Stimulated activated naive CD8-positive, alpha-beta T cell treated with anti-CD3 and anti-CD28 coated beads, Interleukin-15, amount 100 ng/mL, for 72 hours (primary cell): ENCODE measurements at regions not wholly inside any gene's neighbourhood (a gene's known extent, or its start where the extent isn't known, plus 50 kb on each side); places are given as distances from the start of the nearest gene placed in this dataset.
A peak's percentile ranks its signal among the peaks of the same experiment; 100 is the strongest.

Experiments used
- ATAC-seq: fragments of 150-1000 bp; cut with Tn5 transposase; 2 replicates; pipeline ENCODE4 v1.10.0; 2021; ENCODE audit warnings: mild to moderate bottlenecking, moderate library complexity
- DNase-seq, 2 donors: peaks; one replicate each; pipeline ENCODE4 v3.0.0; 2021 to 2022
- H3K27ac Mint-ChIP-seq, 2 donors: one replicate each; pipeline ENCODE4 v1.8.0; 2022; ENCODE audit warnings: mild to moderate bottlenecking in 2 of 2, mixed read lengths in 2 of 2, moderate library complexity in 2 of 2
- H3K27me3 Mint-ChIP-seq: one replicate; pipeline ENCODE4 v1.8.0; 2022; ENCODE audit warnings: mixed read lengths
- H3K4me1 Mint-ChIP-seq: one replicate; pipeline ENCODE4 v1.8.0; 2022; ENCODE audit warnings: mild to moderate bottlenecking, mixed read lengths
- H3K4me3 Mint-ChIP-seq, 2 donors: one replicate each; pipeline ENCODE4 v1.8.0; 2022; ENCODE audit warnings: mild to moderate bottlenecking in 2 of 2, mixed read lengths in 2 of 2, moderate library complexity in 1 of 2
- H3K9me3 Mint-ChIP-seq, 2 donors: one replicate each; pipeline ENCODE4 v1.8.0; 2022; ENCODE audit warnings: mixed read lengths in 2 of 2

DNA sequence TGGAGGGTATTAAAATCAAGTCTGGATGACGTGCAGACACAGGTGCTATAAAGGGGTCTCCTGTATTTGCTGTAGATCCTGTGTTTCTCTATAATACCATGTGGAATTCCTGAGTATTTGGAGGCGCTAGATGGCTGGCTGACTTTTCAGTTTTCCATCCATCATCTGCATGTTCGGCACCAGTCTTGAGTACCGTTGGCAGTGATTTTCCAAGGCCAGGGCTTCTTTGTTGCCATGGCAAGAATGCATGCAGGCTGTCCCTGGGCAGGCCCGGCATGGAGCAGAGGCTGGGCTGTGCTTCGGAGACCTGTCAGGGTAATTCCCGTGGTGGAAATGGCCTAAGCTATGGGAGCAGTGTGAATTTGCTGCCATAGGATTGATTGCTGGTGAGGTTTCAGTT lies 405.9 kb upstream of the HS6ST1 start:
- Mint-ChIP-seq H3K4me1 (peaks cover 26% of the 10 kb centered on the region), H3K27me3 (no peaks in the 10 kb centered on the region), H3K9me3 (peaks cover 7 to 13% of the 10 kb centered on the region in 2 donors), H3K4me3 (no peak overlapping the region), H3K27ac (no peak overlapping the region)
- no peak for ATAC-seq
- no peak for DNase-seq

- H3K27ac Mint-ChIP-seq = no peak overlapping the region
- peaks cover 7 to 13% of the 10 kb centered on the region in 2 donors for H3K9me3 Mint-ChIP-seq
- no peak for ATAC-seq
- DNase-seq = no peak
- H3K27me3 Mint-ChIP-seq = no peaks in the 10 kb centered on the region
- peaks cover 26% of the 10 kb centered on the region for H3K4me1 Mint-ChIP-seq
- H3K4me3 Mint-ChIP-seq = no peak overlapping the region
Observed at GRCh38 chr2:128724972-128725371, 406.3 kb upstream of the HS6ST1 start.

DNA sequence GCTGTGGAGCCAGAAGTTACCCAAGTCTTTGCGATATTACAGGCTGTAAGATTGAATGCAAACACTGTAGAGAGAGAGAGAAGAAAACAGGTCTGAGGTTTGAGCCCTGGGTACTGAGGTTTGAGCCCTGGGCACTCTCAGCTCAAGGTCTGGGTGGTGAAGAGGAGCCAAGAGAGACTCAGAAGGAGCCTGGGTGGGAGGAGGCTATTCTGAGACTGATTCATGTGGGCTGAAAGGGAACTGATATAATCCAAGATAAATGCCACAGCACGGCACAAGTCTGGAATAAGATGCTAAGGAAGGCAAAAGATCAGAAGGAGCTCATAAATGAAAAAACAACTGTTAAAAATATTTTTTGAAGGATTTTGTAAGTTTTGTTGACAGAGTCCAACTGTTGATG lies 407.6 kb upstream of the HS6ST1 start:
- H3K27me3 Mint-ChIP-seq = no peaks in the 10 kb centered on the region
- peaks cover 7 to 13% of the 10 kb centered on the region in 2 donors for H3K9me3 Mint-ChIP-seq
- DNase-seq (no peak), ATAC-seq (no peak)
- no peak overlapping the region for H3K27ac Mint-ChIP-seq
- no peak overlapping the region for H3K4me3 Mint-ChIP-seq
- peaks cover 26% of the 10 kb centered on the region for H3K4me1 Mint-ChIP-seq

DNA sequence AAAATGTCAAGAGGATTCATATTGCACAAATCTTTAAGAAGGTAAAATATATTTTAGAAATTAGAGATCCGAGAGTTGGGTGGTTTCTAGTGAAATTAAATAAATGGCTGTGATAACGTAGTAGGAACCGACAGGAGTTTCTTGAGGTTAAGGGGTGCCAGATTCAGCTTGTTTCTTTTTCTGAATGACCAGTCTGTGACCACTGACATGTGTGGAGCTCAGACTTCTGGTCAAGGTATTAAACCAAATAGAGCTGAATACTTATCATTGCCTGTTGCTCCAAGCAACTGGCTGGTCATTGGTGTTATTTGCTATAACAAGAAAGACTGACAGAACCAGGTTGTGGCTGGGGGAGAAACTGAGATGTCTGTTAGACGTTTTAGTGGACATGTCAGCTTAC lies 408.2 kb upstream of the HS6ST1 start:
- Mint-ChIP-seq H3K27me3 (peaks cover 2% of the 10 kb centered on the region), H3K4me1 (peaks cover 26% of the 10 kb centered on the region), H3K27ac (no peak overlapping the region), H3K9me3 (peaks cover 7 to 13% of the 10 kb centered on the region in 2 donors), H3K4me3 (no peak overlapping the region)
- DNase-seq (no peak), ATAC-seq (no peak)

DNA sequence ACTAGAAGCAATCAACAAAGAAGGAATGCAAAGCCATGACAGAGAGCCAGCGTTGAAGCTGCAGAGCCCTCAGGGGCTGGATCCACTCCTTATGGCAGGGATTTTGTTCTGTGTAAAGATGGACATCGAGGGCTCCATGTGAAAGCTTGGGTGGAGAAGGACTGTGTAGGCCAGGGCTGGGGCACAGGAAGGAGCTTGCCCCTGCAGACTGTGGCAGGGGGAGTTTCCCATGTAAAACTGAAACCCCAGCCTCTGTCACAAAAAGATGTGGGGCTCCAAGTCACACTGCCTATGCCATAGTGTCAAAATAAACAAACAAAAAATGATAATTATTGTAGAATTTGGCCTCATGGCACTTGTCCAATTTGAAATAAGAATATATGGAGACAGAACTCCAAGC lies 408.7 kb upstream of the HS6ST1 start:
- Mint-ChIP-seq H3K27me3 (peaks cover 7% of the 10 kb centered on the region), H3K4me3 (peak overlapping the region; percentile 1 to 25), H3K4me1 (peaks cover 26% of the 10 kb centered on the region), H3K27ac (no peak overlapping the region), H3K9me3 (peaks cover 7 to 13% of the 10 kb centered on the region in 2 donors)
- peak; percentile 86 for ATAC-seq
- peak in 1 of 2 donors; percentile 37 for DNase-seq

DNA sequence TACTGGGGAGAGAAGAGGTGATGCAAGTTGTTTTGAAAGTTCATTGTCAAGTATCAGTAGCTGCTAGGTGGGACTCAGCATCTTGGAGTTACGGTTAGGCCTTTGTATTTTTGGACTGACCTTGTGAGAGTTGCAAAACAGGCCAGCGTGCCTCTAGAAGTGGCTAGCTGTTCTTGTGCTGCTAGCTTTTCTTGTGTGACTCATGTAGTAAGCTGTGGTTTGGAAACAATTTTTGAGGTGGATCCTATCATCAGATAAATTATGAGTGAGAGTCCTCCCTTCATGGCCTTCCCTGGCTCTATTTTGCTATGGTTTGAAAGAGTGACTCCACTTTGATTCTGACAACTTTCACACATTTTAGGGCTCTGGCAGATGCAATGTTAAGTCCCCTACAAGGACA lies 409.2 kb upstream of the HS6ST1 start:
- DNase-seq (no peak), ATAC-seq (peak; percentile 80)
- Mint-ChIP-seq H3K27ac (no peak overlapping the region), H3K4me3 (peak overlapping the region in 1 of 2 donors; percentile 25), H3K4me1 (peaks cover 26% of the 10 kb centered on the region), H3K27me3 (peaks cover 12% of the 10 kb centered on the region), H3K9me3 (peaks cover 7 to 13% of the 10 kb centered on the region in 2 donors)

- peaks cover 26% of the 10 kb centered on the region for H3K4me1 Mint-ChIP-seq
- H3K4me3 Mint-ChIP-seq = no peak overlapping the region
- ATAC-seq (no peak), DNase-seq (no peak)
- peaks cover 7 to 13% of the 10 kb centered on the region in 2 donors for H3K9me3 Mint-ChIP-seq
- H3K27me3 Mint-ChIP-seq = peaks cover 23% of the 10 kb centered on the region
- H3K27ac Mint-ChIP-seq = no peak overlapping the region
Observed at GRCh38 chr2:128729051-128729450, 410.4 kb upstream of the HS6ST1 start.

DNA sequence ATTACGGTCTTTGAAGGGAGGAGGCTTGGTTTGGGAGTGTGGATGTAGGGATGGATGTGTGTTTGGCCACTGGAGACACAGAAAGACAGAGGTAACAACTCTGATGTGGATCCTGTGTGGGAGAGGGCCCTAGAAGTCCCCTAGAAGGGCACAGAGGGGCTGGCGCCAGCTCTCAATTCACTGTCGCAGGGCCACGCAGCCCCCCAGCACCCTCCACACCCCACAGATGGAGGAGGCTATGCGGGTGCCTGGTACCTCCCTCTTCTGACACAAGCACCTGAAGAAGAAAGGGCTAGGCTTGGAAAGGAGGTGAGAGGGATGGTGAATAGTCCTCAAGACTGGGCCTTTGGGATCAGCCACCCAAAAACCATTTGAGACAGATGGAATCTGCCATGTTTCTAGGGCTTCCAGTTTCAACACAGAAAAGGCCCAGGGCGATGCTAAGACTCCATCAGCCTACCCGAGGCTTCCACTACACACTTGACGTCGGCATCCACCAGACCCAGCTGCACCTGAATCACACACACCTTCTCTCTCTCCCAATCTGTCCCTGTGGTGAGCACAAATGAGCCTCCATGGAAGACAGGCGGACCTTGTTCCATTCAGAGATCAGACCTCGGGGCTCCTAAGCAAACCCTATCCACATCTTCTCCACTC lies 413.5 kb upstream of the HS6ST1 start:
- Mint-ChIP-seq H3K27ac (no peak overlapping the region), H3K4me1 (peaks cover 30% of the 10 kb centered on the region), H3K27me3 (peaks cover 54% of the 10 kb centered on the region), H3K9me3 (peaks cover 7 to 13% of the 10 kb centered on the region in 2 donors), H3K4me3 (no peak overlapping the region)
- ATAC-seq = no peak
- DNase-seq = no peak

DNA sequence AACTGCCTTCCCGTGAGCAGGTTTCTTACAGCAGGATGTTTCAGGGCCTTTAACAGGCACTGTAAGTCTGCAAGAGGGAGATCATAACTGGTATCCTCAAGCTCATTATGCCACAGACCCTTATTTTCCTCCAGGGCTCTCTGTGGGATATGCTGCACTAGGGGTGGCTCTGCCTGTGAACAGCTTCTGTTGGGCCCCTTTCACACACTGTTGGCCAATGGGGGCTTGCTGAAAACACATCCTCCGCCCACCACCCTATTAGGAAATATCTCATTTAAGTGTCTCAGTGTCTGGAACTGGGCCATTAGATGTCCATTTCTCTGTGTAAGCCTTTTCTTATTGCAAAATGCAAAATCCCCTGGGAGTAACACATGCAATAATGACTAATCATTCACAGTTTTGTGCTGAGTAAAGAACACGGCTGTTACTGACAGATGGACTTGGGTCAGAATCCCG lies 414.3 kb upstream of the HS6ST1 start:
- Mint-ChIP-seq H3K9me3 (peaks cover 7 to 13% of the 10 kb centered on the region in 2 donors), H3K27ac (no peak overlapping the region), H3K4me3 (no peak overlapping the region), H3K4me1 (peaks cover 21% of the 10 kb centered on the region), H3K27me3 (peaks cover 58% of the 10 kb centered on the region)
- no peak for DNase-seq
- no peak for ATAC-seq

- H3K27ac Mint-ChIP-seq = no peak overlapping the region
- no peak for DNase-seq
- H3K9me3 Mint-ChIP-seq = peaks cover 7 to 9% of the 10 kb centered on the region in 2 donors
- peaks cover 62% of the 10 kb centered on the region for H3K27me3 Mint-ChIP-seq
- ATAC-seq = no peak
- H3K4me1 Mint-ChIP-seq = peaks cover 17% of the 10 kb centered on the region
- H3K4me3 Mint-ChIP-seq = no peak overlapping the region
Observed at GRCh38 chr2:128733450-128733849, 414.8 kb upstream of the HS6ST1 start.

- H3K4me3 Mint-ChIP-seq = peak overlapping the region; percentile 36 to 38
- peaks cover 65% of the 10 kb centered on the region for H3K27me3 Mint-ChIP-seq
- ATAC-seq (peak; percentile 54), DNase-seq (peak in 1 of 2 donors; percentile 22)
- H3K27ac Mint-ChIP-seq = no peak overlapping the region
- H3K4me1 Mint-ChIP-seq = peaks cover 17% of the 10 kb centered on the region
- H3K9me3 Mint-ChIP-seq = no peaks in the 10 kb centered on the region
Observed at GRCh38 chr2:128734521-128735295, 416.0 kb upstream of the HS6ST1 start.

DNA sequence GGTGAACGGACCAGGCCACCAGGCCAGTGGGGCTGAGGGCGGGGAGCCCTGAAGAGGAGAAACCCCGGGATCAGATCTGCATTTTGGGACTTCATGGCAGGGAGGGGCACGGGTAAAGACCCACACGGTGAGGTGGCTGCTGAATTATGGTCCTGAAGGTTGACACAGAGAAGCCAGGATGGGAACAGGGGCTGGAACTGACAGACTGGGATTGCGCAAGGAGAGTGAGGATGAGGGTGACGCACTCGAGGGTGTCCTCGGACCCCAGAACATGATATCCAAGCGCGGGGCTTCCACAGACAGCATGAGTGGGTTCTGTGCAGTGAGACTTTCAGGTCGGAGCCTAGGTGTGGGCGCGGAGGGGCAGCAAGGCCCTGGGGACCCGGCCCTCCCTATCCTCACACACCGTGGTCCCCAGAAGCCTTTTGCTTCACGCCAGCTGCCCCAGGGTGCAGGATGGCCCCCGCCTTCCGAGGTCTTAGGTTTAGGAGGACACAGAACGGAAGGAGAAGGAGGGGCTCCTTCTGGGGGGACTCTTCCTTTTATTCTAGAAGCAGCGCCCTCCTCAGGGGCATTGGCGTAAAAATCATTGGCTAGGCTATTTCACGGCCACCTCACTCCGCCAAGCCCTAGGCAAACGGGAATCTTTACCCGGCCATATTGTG lies 416.8 kb upstream of the HS6ST1 start:
- Mint-ChIP-seq H3K27me3 (peaks cover 65% of the 10 kb centered on the region), H3K9me3 (no peaks in the 10 kb centered on the region), H3K4me1 (peaks cover 17% of the 10 kb centered on the region), H3K4me3 (peak overlapping the region in 1 of 2 donors; percentile 36), H3K27ac (no peak overlapping the region)
- ATAC-seq = no peak
- DNase-seq = no peak

DNA sequence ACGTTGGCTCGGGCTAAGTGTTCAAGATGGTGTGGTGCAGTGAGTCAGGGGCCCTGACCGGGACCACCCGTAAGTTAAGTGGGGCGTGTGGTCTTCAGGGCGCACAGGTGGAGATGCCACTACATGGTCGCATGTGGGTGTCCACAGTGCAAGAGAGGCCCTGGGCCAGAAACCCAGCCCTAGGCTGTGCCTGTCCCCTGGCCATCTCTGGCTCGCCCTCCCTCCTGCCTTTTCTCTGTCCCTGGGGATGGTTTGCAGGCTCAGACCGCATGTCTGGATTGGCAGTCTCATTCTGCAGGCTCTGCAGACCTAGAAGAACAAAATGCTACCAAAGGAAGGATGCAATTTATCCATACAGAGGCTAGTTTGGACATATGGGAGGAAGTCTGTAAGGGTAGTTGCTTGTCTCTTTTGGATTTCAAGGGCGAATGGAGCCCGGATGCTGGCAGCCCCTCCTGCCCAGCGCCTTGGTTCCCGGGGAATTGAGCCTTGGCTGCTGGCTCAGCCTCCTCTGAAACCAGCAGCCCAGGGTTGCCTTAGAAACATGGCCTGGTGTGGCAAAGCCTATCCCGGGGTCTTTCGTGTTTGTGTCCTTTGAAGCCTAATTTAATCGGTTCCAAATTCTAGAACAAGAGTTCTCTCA lies 417.5 kb upstream of the HS6ST1 start:
- no peak overlapping the region for H3K4me3 Mint-ChIP-seq
- ATAC-seq (no peak), DNase-seq (no peak)
- no peaks in the 10 kb centered on the region for H3K9me3 Mint-ChIP-seq
- peaks cover 17% of the 10 kb centered on the region for H3K4me1 Mint-ChIP-seq
- peak overlapping the region in 1 of 2 donors; percentile 45 for H3K27ac Mint-ChIP-seq
- H3K27me3 Mint-ChIP-seq = peaks cover 65% of the 10 kb centered on the region

DNA sequence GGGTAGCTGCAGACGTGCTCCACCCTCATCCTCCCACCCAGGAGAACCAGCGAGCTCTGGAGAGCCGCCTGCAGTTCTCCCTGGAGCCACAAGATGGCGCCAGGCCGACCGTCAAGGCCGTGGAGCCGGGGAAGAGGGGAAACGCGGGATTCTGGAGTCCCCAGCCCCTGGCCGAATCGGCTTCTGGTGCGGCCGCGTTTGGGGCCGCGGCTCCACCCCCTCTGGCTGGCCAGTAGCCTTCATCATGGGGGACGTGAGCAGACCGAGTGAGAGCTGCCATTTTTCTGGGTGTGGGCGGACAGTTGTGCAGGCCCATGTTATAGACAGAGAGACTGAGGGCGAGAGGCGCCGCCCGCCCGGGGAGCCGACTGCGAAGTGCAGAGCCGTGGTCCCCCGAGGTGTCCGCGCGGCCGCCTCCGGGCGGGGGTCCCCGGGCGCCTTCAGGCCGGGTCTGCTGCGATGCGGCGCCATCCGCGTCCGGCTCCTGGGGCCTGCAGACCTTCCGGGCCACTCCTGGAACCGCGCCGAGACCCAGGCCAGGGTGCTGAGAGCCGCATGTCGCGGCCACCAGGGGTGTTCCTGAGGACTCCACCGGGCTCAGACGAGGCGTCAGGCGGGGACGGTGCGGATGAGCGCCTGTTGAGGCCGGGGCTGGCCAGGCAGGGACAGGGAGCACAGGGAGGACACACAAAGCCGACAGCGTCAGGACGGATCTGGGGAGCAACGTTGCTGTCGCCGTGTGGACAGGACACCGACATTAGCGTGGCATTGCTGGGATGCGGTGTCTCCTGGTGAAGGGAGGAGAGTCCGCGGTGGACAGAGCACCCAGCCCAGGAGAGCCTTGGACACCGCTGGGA lies 418.2 kb upstream of the HS6ST1 start:
- Mint-ChIP-seq H3K4me3 (peak overlapping the region; percentile 72 to 76), H3K9me3 (no peaks in the 10 kb centered on the region), H3K27ac (peak overlapping the region; percentile 60 to 77), H3K4me1 (peaks cover 17% of the 10 kb centered on the region), H3K27me3 (peaks cover 63% of the 10 kb centered on the region)
- ATAC-seq = peak; percentile 59
- peak; percentile 69 to 70 for DNase-seq

DNA sequence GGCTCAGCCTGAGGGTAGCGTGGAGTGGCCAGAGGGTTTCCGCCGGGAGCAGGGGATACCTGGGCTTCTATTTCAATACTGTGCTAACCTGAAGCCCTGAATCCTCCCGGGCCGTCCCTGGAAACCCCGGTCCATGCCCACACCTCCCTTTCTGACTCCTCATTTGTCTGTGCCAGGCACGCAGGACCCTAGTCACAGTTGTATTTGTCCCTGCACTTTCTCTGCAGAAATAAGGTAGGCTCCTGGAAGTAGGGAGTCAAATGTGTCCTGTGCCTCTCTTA lies 418.8 kb upstream of the HS6ST1 start:
- H3K27ac Mint-ChIP-seq = no peak overlapping the region
- DNase-seq (no peak), ATAC-seq (no peak)
- no peaks in the 10 kb centered on the region for H3K9me3 Mint-ChIP-seq
- peaks cover 17% of the 10 kb centered on the region for H3K4me1 Mint-ChIP-seq
- H3K4me3 Mint-ChIP-seq = no peak overlapping the region
- peaks cover 57% of the 10 kb centered on the region for H3K27me3 Mint-ChIP-seq
